Cardiac muscle cell (in vitro differentiated cells and primary cell): ENCODE measurements at regions not wholly inside any gene's neighbourhood (a gene's known extent, or its start where the extent isn't known, plus 50 kb on each side); places are given as distances from the start of the nearest gene placed in this dataset.

Experiments
- DNase-seq, 2 donors: peaks; one replicate each; pipeline versions ENCODE4 v3.0.0 to v3.0.0-alpha.2; 2010 to 2017; ENCODE audit warnings: low read depth in 1 of 2, low spot score in 1 of 2
- H3K27ac ChIP-seq: fragments of 200-600 bp; sonication (generic); 2 replicates; pipeline ENCODE4 v1.5.1; 2016
- H3K27me3 ChIP-seq: fragments of 200-600 bp; sonication (generic); 2 replicates; pipeline ENCODE4 v1.6.0; 2016; ENCODE audit warnings: control low read depth
- H3K36me3 ChIP-seq: fragments of 200-600 bp; sonication (generic); 2 replicates; pipeline ENCODE4 v1.5.1; 2016; ENCODE audit warnings: control low read depth
- H3K4me1 ChIP-seq: fragments of 200-600 bp; sonication (generic); 2 replicates; pipeline ENCODE4 v1.8.1; 2017; ENCODE audit warnings: low read depth, mild to moderate bottlenecking, mixed run types
- H3K4me3 ChIP-seq: fragments of 200-600 bp; sonication (generic); 2 replicates; pipeline ENCODE4 v1.5.1; 2016; ENCODE audit warnings: mild to moderate bottlenecking
- H3K9me3 ChIP-seq: fragments of 200-600 bp; sonication (generic); 2 replicates; pipeline ENCODE4 v1.5.1; 2017; ENCODE audit warnings: low read depth, mild to moderate bottlenecking, control low read depth
- TF ChIP-seq, protein P1 (sequence below): IDR thresholded peaks from 2 replicates; pipeline ENCODE4 v1.5.1; 2012; ENCODE audit warnings: low read depth, mild to moderate bottlenecking, low read length

DNA sequence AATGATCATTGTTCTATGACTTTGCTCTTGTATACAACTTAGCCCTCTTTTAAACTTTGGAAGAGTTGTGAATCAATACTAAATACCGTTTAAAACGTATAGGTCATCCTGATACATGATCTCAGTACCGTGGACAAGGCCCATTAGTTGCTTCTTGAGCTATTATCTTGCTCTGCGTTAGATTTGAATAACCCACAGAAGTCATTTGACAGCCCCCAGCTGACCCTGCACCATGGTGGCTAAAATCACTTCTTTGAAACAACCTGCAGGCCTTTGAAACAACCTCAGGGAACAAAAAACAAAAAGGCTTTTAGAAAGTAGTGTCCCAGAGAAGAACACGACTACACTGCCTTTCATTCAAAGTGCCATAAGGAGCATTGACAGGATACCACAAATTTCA lies 473.0 kb upstream of the ADGRL2 start:
- no peaks in the 10 kb centered on the region for H3K36me3 ChIP-seq
- peaks cover 2% of the 10 kb centered on the region for H3K4me1 ChIP-seq
- no peak overlapping the region for H3K4me3 ChIP-seq
- no peaks in the 10 kb centered on the region for H3K27me3 ChIP-seq
- TF ChIP-seq, protein P1, sequence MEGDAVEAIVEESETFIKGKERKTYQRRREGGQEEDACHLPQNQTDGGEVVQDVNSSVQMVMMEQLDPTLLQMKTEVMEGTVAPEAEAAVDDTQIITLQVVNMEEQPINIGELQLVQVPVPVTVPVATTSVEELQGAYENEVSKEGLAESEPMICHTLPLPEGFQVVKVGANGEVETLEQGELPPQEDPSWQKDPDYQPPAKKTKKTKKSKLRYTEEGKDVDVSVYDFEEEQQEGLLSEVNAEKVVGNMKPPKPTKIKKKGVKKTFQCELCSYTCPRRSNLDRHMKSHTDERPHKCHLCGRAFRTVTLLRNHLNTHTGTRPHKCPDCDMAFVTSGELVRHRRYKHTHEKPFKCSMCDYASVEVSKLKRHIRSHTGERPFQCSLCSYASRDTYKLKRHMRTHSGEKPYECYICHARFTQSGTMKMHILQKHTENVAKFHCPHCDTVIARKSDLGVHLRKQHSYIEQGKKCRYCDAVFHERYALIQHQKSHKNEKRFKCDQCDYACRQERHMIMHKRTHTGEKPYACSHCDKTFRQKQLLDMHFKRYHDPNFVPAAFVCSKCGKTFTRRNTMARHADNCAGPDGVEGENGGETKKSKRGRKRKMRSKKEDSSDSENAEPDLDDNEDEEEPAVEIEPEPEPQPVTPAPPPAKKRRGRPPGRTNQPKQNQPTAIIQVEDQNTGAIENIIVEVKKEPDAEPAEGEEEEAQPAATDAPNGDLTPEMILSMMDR: no peak
- H3K9me3 ChIP-seq: no peaks in the 10 kb centered on the region
- H3K27ac ChIP-seq: no peak overlapping the region
- no peak for DNase-seq

DNA sequence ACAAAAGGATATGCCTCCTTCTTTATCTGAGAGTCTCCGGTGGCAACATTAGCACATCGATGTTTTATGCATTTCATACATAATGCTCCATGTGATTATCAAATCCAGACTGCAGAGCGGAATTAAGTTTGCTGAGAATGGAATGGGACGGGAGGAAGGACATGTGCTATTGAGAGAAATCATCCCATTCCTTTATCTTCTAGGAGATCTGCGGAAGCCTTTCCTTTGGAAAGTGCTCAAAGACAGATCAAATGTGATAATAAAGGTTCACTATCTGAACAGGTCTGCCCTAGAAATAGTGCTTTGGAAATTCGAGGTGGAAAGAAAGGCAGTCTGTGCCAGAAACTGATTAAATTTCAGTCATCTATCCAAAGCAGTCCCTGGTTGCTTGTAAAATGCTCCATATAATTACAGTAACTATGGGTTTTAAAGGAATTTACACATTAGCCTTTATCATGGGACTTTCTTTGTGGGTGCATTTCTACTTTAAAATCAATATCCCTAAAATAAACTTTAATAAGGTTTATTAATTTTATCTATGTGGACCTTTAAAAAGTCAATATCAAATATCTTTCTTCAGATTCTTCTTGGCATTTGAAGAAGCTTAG lies 473.5 kb upstream of the ADGRL2 start:
- Histone ChIP-seq H3K4me1 (peaks cover 2% of the 10 kb centered on the region), H3K36me3 (no peaks in the 10 kb centered on the region)
- no peak for DNase-seq

DNA sequence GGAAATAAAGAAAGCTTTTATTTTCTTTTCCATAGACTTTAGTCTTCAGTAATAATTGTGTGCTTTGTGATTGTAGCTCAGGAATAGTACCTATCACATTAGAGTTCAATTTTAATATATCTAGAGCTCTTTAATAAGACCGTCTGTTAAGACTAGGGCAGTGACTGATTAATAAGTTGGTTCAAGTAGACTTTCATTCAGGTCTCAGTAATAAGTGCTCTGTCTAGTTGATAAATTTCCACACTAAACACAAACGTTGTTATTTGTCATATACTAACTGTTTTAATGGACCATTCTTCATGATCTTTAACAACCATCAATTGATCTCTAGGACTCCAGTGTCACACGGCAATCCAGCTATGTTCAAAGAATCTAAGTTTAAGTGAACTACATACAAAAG lies 474.5 kb upstream of the ADGRL2 start:
- no peak for DNase-seq
- H3K27ac ChIP-seq: no peak overlapping the region
- H3K4me3 ChIP-seq: no peak overlapping the region
- H3K36me3 ChIP-seq: no peaks in the 10 kb centered on the region
- H3K4me1 ChIP-seq: peaks cover 2% of the 10 kb centered on the region
- TF ChIP-seq, protein P1: no peak
- no peaks in the 10 kb centered on the region for H3K27me3 ChIP-seq
- H3K9me3 ChIP-seq: no peaks in the 10 kb centered on the region

More for the DNA sequence above, 473.5 kb upstream of the ADGRL2 start:
- Histone ChIP-seq H3K27ac (no peak overlapping the region), H3K27me3 (no peaks in the 10 kb centered on the region), H3K9me3 (no peaks in the 10 kb centered on the region), H3K4me3 (no peak overlapping the region)
- TF ChIP-seq, protein P1: no peak

DNA sequence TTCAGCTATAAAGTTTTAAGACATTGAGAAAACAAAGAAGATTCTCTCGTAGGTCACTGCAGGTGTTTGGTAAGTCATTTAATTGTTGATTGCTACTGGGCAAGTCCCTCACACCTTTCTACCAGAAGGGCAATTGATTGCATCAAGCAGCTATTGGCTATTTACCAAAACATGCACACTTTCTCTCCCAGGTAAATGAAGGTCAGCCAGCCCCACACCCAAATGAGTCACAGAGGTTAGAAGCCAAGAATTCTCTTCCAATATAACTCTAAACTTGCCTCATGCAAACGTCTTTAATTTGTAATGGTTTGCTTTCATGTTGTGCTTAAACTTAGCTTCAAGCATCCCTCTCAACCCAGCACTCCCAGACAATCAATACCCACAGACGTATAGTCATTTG lies 475.3 kb upstream of the ADGRL2 start:
- Histone ChIP-seq H3K27ac (no peak overlapping the region), H3K9me3 (no peaks in the 10 kb centered on the region), H3K27me3 (no peaks in the 10 kb centered on the region), H3K4me3 (no peak overlapping the region), H3K4me1 (peaks cover 2% of the 10 kb centered on the region), H3K36me3 (no peaks in the 10 kb centered on the region)
- DNase-seq: no peak
- TF ChIP-seq, protein P1: no peak

DNA sequence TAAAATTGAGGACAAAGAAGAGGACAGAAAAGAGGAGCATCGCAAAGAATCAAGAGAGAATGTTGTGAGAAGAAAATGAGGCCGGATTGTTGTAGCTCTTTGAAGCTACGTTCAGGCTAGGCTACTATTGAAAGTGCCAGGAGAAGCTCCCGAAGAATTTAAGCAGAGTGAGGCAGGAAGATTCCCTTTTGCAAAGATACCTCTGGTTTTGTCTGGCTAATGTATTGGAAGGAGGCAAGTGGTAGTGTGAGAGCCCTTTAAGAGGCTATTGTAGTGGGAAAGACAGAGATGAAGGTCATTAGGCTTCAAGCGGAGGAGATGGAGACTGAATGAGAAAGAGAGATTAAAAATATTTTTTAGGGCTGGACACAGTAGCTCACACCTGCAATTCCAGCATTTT lies 476.9 kb upstream of the ADGRL2 start:
- Histone ChIP-seq H3K27ac (no peak overlapping the region), H3K36me3 (no peaks in the 10 kb centered on the region)
- TF ChIP-seq, protein P1: no peak

DNA sequence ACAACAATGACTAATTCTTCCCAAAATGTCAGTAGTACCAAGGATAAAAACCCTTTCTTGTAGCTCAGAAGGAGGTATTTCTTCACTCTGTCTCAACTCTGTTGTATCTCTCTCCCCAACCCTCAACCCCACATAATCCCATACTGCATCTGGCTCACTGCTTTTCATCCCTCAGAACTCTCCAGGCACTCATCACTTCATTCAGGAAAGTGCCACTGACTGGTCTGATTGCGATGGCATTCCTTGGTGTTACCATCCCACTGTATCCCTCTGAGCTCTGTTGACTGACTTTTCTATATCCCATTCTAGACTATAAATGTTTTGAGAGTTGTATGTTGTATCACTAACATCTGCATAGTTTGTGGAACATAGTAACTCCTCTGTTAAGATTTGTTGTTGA lies 483.5 kb upstream of the ADGRL2 start:
- no peak overlapping the region for H3K27ac ChIP-seq
- H3K9me3 ChIP-seq: no peaks in the 10 kb centered on the region
- no peaks in the 10 kb centered on the region for H3K36me3 ChIP-seq
- H3K27me3 ChIP-seq: no peaks in the 10 kb centered on the region
- TF ChIP-seq, protein P1: no peak
- DNase-seq: peak in 1 of 2 donors; percentile 48
- H3K4me3 ChIP-seq: no peak overlapping the region
- peaks cover 32% of the 10 kb centered on the region for H3K4me1 ChIP-seq

More for the DNA sequence above, 476.9 kb upstream of the ADGRL2 start:
- DNase-seq: no peak
- Histone ChIP-seq H3K27me3 (no peaks in the 10 kb centered on the region), H3K9me3 (no peaks in the 10 kb centered on the region), H3K4me1 (peaks cover 2% of the 10 kb centered on the region), H3K4me3 (no peak overlapping the region)
